HEK293 (cell line): ENCODE measurements at regions not wholly inside any gene's neighbourhood (a gene's known extent, or its start where the extent isn't known, plus 50 kb on each side); places are given as distances from the start of the nearest gene placed in this dataset.

Experiments
- YY1 ChIP-seq: fragments of 450-650 bp; formaldehyde crosslinking; IDR thresholded peaks from 2 replicates; pipeline ENCODE4 v1.5.1; 2018; ENCODE audit warnings: missing biosample characterization, missing genetic modification characterization
- ZBTB20 ChIP-seq: fragments of 450-650 bp; formaldehyde crosslinking; IDR thresholded peaks from 2 replicates; pipeline ENCODE4 v1.5.1; 2016; ENCODE audit warnings: missing biosample characterization, missing genetic modification characterization
- ZBTB21 ChIP-seq: fragments of 450-650 bp; formaldehyde crosslinking; IDR thresholded peaks from 2 replicates; pipeline ENCODE4 v1.5.1; 2017; ENCODE audit warnings: missing biosample characterization, missing genetic modification characterization
- ZBTB8A ChIP-seq: fragments of 450-650 bp; formaldehyde crosslinking; IDR thresholded peaks from 2 replicates; pipeline ENCODE4 v1.5.1; 2016; ENCODE audit warnings: missing biosample characterization, missing genetic modification characterization
- ZNF169 ChIP-seq: fragments of 450-650 bp; formaldehyde crosslinking; IDR thresholded peaks from 2 replicates; pipeline ENCODE4 v1.5.1; 2016; ENCODE audit warnings: missing biosample characterization, missing genetic modification characterization
- ZNF274 ChIP-seq, 2 experiments: fragments of 200-500 bp in 1 of 2; fragments of 450-650 bp in 1 of 2; sonication (Bioruptor generic) in 1 of 2; formaldehyde crosslinking in 1 of 2; IDR thresholded peaks; 2 replicates each; pipeline versions ENCODE4 v1.5.1 to v1.6.1; 2014 to 2016; ENCODE audit warnings: borderline replicate concordance in 1 of 2, inconsistent platforms in 1 of 2, low read length in 1 of 2, missing biosample characterization in 1 of 2, missing genetic modification characterization in 1 of 2
- ZNF837 ChIP-seq: fragments of 450-650 bp; formaldehyde crosslinking; IDR thresholded peaks from 2 replicates; pipeline ENCODE4 v1.5.1; 2016; ENCODE audit warnings: missing biosample characterization, missing genetic modification characterization
- TF ChIP-seq, protein P1 (sequence below): fragments of 450-650 bp; formaldehyde crosslinking; IDR thresholded peaks from 2 replicates; pipeline ENCODE4 v1.5.1; 2016; ENCODE audit warnings: missing biosample characterization, missing genetic modification characterization, low read depth
- TF ChIP-seq, protein P2 (sequence below): fragments of 450-650 bp; formaldehyde crosslinking; IDR thresholded peaks from 2 replicates; pipeline ENCODE4 v1.5.1; 2016; ENCODE audit warnings: missing biosample characterization, missing genetic modification characterization
- TF ChIP-seq, protein P3 (sequence below): fragments of 450-650 bp; formaldehyde crosslinking; IDR thresholded peaks from 2 replicates; pipeline ENCODE4 v1.5.1; 2016; ENCODE audit warnings: missing biosample characterization, missing genetic modification characterization
- TF ChIP-seq, protein P4 (sequence below): fragments of 450-650 bp; formaldehyde crosslinking; IDR thresholded peaks from 2 replicates; pipeline ENCODE4 v1.5.1; 2016; ENCODE audit warnings: missing biosample characterization, missing genetic modification characterization
- TF ChIP-seq, protein P5 (sequence below): fragments of 450-650 bp; formaldehyde crosslinking; IDR thresholded peaks from 2 replicates; pipeline ENCODE4 v1.5.1; 2016; ENCODE audit warnings: missing biosample characterization, missing genetic modification characterization
- TF ChIP-seq, protein P6 (sequence below): fragments of 450-650 bp; formaldehyde crosslinking; IDR thresholded peaks from 2 replicates; pipeline ENCODE4 v1.5.1; 2016; ENCODE audit warnings: missing biosample characterization, missing genetic modification characterization

DNA sequence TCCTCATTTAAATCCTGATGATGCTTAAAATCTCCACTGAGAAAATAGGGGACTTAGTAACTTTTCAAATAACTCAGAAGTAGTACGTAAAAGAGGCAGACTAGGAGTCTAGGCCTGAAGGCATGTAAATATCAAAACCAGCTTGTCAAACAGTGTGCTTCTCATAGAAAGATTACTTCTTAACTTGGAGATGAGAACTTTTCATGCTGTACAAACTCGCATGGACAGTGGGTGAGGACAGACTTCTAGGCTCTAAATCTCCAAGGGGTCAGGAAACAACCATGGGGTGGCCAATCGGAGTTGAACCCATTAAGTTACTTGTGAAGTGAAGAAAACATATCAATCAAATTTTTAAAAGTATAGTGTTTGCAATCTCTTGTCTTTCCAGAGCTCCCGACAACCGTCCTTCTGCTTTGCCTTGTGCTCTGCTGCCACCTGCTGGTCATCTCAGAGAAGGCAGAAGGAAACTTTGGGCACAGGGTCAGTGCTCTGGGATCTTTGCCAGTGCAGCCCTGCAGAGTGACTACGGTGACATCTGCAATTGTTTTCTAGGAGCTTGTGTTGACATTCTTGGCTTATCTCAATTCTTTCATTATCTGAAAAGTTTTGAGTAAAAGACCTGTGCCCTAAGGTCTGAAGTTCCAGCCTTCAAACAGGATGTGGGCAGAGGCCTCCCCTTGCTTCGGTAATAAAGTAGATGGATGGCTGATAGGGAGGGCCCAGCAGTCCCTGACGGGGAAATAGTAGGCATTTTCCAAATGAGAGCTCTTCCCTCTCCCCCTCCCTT is 105.1 kb upstream of the PDE4B start:
- TF ChIP-seq, protein P1, sequence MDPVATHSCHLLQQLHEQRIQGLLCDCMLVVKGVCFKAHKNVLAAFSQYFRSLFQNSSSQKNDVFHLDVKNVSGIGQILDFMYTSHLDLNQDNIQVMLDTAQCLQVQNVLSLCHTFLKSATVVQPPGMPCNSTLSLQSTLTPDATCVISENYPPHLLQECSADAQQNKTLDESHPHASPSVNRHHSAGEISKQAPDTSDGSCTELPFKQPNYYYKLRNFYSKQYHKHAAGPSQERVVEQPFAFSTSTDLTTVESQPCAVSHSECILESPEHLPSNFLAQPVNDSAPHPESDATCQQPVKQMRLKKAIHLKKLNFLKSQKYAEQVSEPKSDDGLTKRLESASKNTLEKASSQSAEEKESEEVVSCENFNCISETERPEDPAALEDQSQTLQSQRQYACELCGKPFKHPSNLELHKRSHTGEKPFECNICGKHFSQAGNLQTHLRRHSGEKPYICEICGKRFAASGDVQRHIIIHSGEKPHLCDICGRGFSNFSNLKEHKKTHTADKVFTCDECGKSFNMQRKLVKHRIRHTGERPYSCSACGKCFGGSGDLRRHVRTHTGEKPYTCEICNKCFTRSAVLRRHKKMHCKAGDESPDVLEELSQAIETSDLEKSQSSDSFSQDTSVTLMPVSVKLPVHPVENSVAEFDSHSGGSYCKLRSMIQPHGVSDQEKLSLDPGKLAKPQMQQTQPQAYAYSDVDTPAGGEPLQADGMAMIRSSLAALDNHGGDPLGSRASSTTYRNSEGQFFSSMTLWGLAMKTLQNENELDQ (tag by site-specific recombination): no peak
- TF ChIP-seq ZNF169 (tag by site-specific recombination) (no peak), YY1 (tag by site-specific recombination) (0 out of 2 replicates have a peak, but pooled peaks have one; percentile 32), ZNF274 (IDR thresholded peaks at IDR 0.05; ENCODE audit: low read length) (no peak), ZNF274 (tag by site-specific recombination; IDR thresholded peaks at IDR 0.05; ENCODE audit: borderline replicate concordance) (no peak), ZBTB21 (0 out of 2 replicates have a peak, but pooled peaks have one; percentile 14), ZBTB8A (tag by site-specific recombination) (peak; percentile 90), ZNF837 (tag by site-specific recombination) (no peak), ZBTB20 (tag by site-specific recombination) (peak; percentile 35)
- TF ChIP-seq, protein P2, sequence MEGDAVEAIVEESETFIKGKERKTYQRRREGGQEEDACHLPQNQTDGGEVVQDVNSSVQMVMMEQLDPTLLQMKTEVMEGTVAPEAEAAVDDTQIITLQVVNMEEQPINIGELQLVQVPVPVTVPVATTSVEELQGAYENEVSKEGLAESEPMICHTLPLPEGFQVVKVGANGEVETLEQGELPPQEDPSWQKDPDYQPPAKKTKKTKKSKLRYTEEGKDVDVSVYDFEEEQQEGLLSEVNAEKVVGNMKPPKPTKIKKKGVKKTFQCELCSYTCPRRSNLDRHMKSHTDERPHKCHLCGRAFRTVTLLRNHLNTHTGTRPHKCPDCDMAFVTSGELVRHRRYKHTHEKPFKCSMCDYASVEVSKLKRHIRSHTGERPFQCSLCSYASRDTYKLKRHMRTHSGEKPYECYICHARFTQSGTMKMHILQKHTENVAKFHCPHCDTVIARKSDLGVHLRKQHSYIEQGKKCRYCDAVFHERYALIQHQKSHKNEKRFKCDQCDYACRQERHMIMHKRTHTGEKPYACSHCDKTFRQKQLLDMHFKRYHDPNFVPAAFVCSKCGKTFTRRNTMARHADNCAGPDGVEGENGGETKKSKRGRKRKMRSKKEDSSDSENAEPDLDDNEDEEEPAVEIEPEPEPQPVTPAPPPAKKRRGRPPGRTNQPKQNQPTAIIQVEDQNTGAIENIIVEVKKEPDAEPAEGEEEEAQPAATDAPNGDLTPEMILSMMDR (tag by site-specific recombination): peak; percentile 84
- TF ChIP-seq, protein P3, sequence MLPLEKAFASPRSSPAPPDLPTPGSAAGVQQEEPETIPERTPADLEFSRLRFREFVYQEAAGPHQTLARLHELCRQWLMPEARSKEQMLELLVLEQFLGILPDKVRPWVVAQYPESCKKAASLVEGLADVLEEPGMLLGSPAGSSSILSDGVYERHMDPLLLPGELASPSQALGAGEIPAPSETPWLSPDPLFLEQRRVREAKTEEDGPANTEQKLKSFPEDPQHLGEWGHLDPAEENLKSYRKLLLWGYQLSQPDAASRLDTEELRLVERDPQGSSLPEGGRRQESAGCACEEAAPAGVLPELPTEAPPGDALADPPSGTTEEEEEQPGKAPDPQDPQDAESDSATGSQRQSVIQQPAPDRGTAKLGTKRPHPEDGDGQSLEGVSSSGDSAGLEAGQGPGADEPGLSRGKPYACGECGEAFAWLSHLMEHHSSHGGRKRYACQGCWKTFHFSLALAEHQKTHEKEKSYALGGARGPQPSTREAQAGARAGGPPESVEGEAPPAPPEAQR (tag by site-specific recombination): no peak
- TF ChIP-seq, protein P4, sequence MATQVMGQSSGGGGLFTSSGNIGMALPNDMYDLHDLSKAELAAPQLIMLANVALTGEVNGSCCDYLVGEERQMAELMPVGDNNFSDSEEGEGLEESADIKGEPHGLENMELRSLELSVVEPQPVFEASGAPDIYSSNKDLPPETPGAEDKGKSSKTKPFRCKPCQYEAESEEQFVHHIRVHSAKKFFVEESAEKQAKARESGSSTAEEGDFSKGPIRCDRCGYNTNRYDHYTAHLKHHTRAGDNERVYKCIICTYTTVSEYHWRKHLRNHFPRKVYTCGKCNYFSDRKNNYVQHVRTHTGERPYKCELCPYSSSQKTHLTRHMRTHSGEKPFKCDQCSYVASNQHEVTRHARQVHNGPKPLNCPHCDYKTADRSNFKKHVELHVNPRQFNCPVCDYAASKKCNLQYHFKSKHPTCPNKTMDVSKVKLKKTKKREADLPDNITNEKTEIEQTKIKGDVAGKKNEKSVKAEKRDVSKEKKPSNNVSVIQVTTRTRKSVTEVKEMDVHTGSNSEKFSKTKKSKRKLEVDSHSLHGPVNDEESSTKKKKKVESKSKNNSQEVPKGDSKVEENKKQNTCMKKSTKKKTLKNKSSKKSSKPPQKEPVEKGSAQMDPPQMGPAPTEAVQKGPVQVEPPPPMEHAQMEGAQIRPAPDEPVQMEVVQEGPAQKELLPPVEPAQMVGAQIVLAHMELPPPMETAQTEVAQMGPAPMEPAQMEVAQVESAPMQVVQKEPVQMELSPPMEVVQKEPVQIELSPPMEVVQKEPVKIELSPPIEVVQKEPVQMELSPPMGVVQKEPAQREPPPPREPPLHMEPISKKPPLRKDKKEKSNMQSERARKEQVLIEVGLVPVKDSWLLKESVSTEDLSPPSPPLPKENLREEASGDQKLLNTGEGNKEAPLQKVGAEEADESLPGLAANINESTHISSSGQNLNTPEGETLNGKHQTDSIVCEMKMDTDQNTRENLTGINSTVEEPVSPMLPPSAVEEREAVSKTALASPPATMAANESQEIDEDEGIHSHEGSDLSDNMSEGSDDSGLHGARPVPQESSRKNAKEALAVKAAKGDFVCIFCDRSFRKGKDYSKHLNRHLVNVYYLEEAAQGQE: no peak
- TF ChIP-seq, protein P5, sequence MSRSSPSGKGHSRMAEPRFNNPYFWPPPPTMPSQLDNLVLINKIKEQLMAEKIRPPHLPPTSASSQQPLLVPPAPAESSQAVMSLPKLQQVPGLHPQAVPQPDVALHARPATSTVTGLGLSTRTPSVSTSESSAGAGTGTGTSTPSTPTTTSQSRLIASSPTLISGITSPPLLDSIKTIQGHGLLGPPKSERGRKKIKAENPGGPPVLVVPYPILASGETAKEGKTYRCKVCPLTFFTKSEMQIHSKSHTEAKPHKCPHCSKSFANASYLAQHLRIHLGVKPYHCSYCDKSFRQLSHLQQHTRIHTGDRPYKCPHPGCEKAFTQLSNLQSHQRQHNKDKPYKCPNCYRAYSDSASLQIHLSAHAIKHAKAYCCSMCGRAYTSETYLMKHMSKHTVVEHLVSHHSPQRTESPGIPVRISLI (tag by site-specific recombination): no peak
- TF ChIP-seq, protein P6, sequence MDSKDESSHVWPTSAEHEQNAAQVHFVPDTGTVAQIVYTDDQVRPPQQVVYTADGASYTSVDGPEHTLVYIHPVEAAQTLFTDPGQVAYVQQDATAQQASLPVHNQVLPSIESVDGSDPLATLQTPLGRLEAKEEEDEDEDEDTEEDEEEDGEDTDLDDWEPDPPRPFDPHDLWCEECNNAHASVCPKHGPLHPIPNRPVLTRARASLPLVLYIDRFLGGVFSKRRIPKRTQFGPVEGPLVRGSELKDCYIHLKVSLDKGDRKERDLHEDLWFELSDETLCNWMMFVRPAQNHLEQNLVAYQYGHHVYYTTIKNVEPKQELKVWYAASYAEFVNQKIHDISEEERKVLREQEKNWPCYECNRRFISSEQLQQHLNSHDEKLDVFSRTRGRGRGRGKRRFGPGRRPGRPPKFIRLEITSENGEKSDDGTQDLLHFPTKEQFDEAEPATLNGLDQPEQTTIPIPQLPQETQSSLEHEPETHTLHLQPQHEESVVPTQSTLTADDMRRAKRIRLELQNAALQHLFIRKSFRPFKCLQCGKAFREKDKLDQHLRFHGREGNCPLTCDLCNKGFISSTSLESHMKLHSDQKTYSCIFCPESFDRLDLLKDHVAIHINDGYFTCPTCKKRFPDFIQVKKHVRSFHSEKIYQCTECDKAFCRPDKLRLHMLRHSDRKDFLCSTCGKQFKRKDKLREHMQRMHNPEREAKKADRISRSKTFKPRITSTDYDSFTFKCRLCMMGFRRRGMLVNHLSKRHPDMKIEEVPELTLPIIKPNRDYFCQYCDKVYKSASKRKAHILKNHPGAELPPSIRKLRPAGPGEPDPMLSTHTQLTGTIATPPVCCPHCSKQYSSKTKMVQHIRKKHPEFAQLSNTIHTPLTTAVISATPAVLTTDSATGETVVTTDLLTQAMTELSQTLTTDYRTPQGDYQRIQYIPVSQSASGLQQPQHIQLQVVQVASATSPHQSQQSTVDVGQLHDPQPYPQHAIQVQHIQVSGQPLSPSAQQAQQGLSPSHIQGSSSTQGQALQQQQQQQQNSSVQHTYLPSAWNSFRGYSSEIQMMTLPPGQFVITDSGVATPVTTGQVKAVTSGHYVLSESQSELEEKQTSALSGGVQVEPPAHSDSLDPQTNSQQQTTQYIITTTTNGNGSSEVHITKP (tag by site-specific recombination): peak; percentile 50; the same call in 1 of the 2 replicates
